ENCODE measurements at regions not wholly inside any gene's neighbourhood (a gene's known extent, or its start where the extent isn't known, plus 50 kb on each side); places are given as distances from the start of the nearest gene placed in this dataset.
A peak's percentile ranks its signal among the peaks of the same experiment; 100 is the strongest.
"Not testable (repeated sequence)": the region's sequence is repeated elsewhere in the genome, so short reads cannot be mapped to it uniquely, and the experiment has no call there.

GRCh38 chr4:63226229-63226628 is 1183.0 kb downstream of the TECRL start:
- no peak for DNase-seq

GRCh38 chr4:63222466-63222865 is 1186.8 kb downstream of the TECRL start:
- DNase-seq, result no peak

GRCh38 chr4:63221477-63221876 is 1187.8 kb downstream of the TECRL start:
- no peak for DNase-seq

GRCh38 chr4:63218856-63219255 is 1190.4 kb downstream of the TECRL start:
- peak; percentile 5 for DNase-seq

GRCh38 chr4:63214076-63214475 is 1195.2 kb downstream of the TECRL start:
- no peak for DNase-seq

GRCh38 chr4:63211776-63212479 is 1197.3 kb downstream of the TECRL start:
- peak; percentile 30 for DNase-seq

- peak; percentile 30 for DNase-seq
Observed at GRCh38 chr4:63211375-63211774, 1197.9 kb downstream of the TECRL start.

- DNase-seq, result not testable (repeated sequence)
Observed at GRCh38 chr4:63193029-63193428, 1216.2 kb downstream of the TECRL start.

- no peak for DNase-seq
Observed at GRCh38 chr4:63171341-63171740, 1237.9 kb downstream of the TECRL start.

GRCh38 chr4:63170923-63171322 is 1238.3 kb downstream of the TECRL start:
- DNase-seq, result no peak

GRCh38 chr4:63169836-63170235 is 1239.4 kb downstream of the TECRL start:
- DNase-seq, result no peak

- DNase-seq, result peak; percentile 1
Observed at GRCh38 chr4:63155561-63155960, 1253.7 kb downstream of the TECRL start.

GRCh38 chr4:63123441-63123840 is 1285.8 kb downstream of the TECRL start:
- no peak for DNase-seq

GRCh38 chr4:63122955-63123354 is 1286.3 kb downstream of the TECRL start:
- DNase-seq, result no peak

GRCh38 chr4:63106600-63106999 is 1302.7 kb downstream of the TECRL start:
- DNase-seq, result no peak

GRCh38 chr4:63105839-63106238 is 1303.4 kb downstream of the TECRL start:
- DNase-seq, result no peak

- no peak for DNase-seq
Observed at GRCh38 chr4:63090641-63091040, 1318.6 kb downstream of the TECRL start.

GRCh38 chr4:63085091-63085490 is 1324.2 kb downstream of the TECRL start:
- peak; percentile 20 for DNase-seq

GRCh38 chr4:63080934-63081333 is 1328.3 kb downstream of the TECRL start:
- no peak for DNase-seq

- peak; percentile 17 for DNase-seq
Observed at GRCh38 chr4:63063760-63064159, 1345.5 kb downstream of the TECRL start.

- not testable (repeated sequence) for DNase-seq
Observed at GRCh38 chr4:63062891-63063290, 1346.4 kb downstream of the TECRL start.

GRCh38 chr4:63049726-63050125 is 1359.5 kb downstream of the TECRL start:
- DNase-seq, result peak; percentile 68

GRCh38 chr4:63049278-63049677 is 1360.0 kb downstream of the TECRL start:
- DNase-seq, result peak; percentile 27

- DNase-seq, result no peak
Observed at GRCh38 chr4:63036159-63036866, 1372.9 kb downstream of the TECRL start.

GRCh38 chr4:63029380-63029779 is 1379.9 kb downstream of the TECRL start:
- DNase-seq, result no peak

Data from fibroblast of upper back skin (primary cell).